Neural progenitor cell (in vitro differentiated cells): ENCODE measurements at regions not wholly inside any gene's neighbourhood (a gene's known extent, or its start where the extent isn't known, plus 50 kb on each side); places are given as distances from the start of the nearest gene placed in this dataset.

Experiments used
- DNase-seq: peaks from one replicate; pipeline ENCODE4 v3.0.0-alpha.2; 2016; ENCODE audit warnings: low spot score
- H2AFZ ChIP-seq: fragments of 200-600 bp; sonication (generic); replicated peaks from 2 replicates; pipeline ENCODE4 v1.6.1; 2016; ENCODE audit warnings: antibody characterized with exemption
- H3F3A ChIP-seq: fragments of 200-600 bp; sonication (generic); 2 replicates; pipeline ENCODE4 v1.6.1; 2016; ENCODE audit warnings: antibody characterized with exemption, low read depth
- H3K27ac ChIP-seq: fragments of 200-600 bp; sonication (generic); 2 replicates; pipeline ENCODE4 v1.5.1; 2016; ENCODE audit warnings: mild to moderate bottlenecking
- H3K27me3 ChIP-seq: fragments of 200-600 bp; sonication (generic); 2 replicates; pipeline ENCODE4 v1.6.1; 2016; ENCODE audit warnings: mild to moderate bottlenecking, moderate library complexity
- H3K36me3 ChIP-seq: fragments of 200-600 bp; sonication (generic); 2 replicates; pipeline ENCODE4 v1.5.1; 2016
- H3K4me1 ChIP-seq: fragments of 200-600 bp; sonication (generic); 2 replicates; pipeline ENCODE4 v1.6.1; 2016; ENCODE audit warnings: mixed run types
- H3K4me2 ChIP-seq: fragments of 200-600 bp; sonication (generic); 2 replicates; pipeline ENCODE4 v1.6.1; 2016
- H3K4me3 ChIP-seq: fragments of 200-600 bp; sonication (generic); 2 replicates; pipeline ENCODE4 v1.5.1; 2016
- H3K79me2 ChIP-seq: fragments of 200-600 bp; sonication (generic); 2 replicates; pipeline ENCODE4 v1.6.1; 2016; ENCODE audit warnings: low read depth
- H3K9ac ChIP-seq: fragments of 200-600 bp; sonication (generic); 2 replicates; pipeline ENCODE4 v1.6.1; 2016
- H3K9me3 ChIP-seq: fragments of 200-600 bp; sonication (generic); 2 replicates; pipeline ENCODE4 v1.5.1; 2016; ENCODE audit warnings: low read depth
- H4K20me1 ChIP-seq: fragments of 200-600 bp; sonication (generic); 2 replicates; pipeline ENCODE4 v1.6.1; 2016; ENCODE audit warnings: low read depth
- H3K27ac Mint-ChIP-seq: 3 replicates; pipeline ENCODE4 v1.8.0; 2021; ENCODE audit warnings: mixed read lengths
- H3K27me3 Mint-ChIP-seq: 2 replicates; pipeline ENCODE4 v1.8.0; 2022; ENCODE audit warnings: low read depth, mild to moderate bottlenecking, inconsistent platforms, moderate library complexity, mixed read lengths; ENCODE audit not compliant: insufficient read depth
- H3K36me3 Mint-ChIP-seq: 3 replicates; pipeline ENCODE4 v1.8.0; 2021; ENCODE audit warnings: mixed read lengths
- H3K4me1 Mint-ChIP-seq: 3 replicates; pipeline ENCODE4 v1.8.0; 2021; ENCODE audit warnings: mixed read lengths
- H3K4me3 Mint-ChIP-seq: 3 replicates; pipeline ENCODE4 v1.8.0; 2021; ENCODE audit warnings: mild to moderate bottlenecking, moderate library complexity, mixed read lengths
- H3K9me3 Mint-ChIP-seq: 3 replicates; pipeline ENCODE4 v1.8.0; 2020; ENCODE audit warnings: mixed read lengths
- EZH2 ChIP-seq: fragments of 200-600 bp; sonication (generic); IDR thresholded peaks from 2 replicates; pipeline ENCODE4 v1.6.1; 2017; ENCODE audit warnings: antibody characterized with exemption, mild to moderate bottlenecking, moderate library complexity
- EZH2phosphoT487 ChIP-seq: fragments of 200-600 bp; sonication (generic); IDR thresholded peaks from 2 replicates; pipeline ENCODE4 v1.6.1; 2017; ENCODE audit warnings: antibody characterized with exemption
- TF ChIP-seq, protein P1 (sequence below): fragments of 200-600 bp; sonication (generic); IDR thresholded peaks from 2 replicates; pipeline ENCODE4 v1.5.1; 2017; ENCODE audit warnings: antibody characterized with exemption, mild to moderate bottlenecking

DNA sequence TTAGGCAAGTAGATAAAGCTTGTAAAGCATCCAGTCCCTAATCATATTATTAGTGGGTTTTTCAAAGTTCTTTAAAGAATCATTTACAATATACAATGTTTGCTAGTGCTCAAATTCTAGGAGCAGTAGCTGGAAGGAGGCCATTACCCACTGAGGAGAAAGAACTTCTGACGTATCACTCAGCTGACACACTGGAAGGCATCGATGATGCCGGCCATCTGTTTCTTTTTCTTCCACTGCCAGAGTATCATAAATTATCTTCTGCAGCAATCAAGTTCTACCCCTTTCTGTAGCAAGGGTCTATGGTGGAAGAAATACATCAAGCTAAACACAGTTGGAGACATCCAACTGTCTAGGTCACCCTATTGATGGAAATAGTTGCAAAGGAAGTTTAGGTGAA lies 243.2 kb upstream of the LRRN1 start:
- H3K4me3 ChIP-seq: no peak overlapping the region
- H3K79me2 ChIP-seq: no peaks in the 10 kb centered on the region
- Mint-ChIP-seq H3K4me3 (no peak overlapping the region), H3K27me3 (no peaks in the 10 kb centered on the region), H3K4me1 (no peaks in the 10 kb centered on the region), H3K36me3 (no peaks in the 10 kb centered on the region), H3K27ac (no peak overlapping the region), H3K9me3 (peaks cover 3% of the 10 kb centered on the region)
- H3K36me3 ChIP-seq: no peaks in the 10 kb centered on the region
- H2AFZ ChIP-seq: no peak overlapping the region
- DNase-seq: no peak
- no peaks in the 10 kb centered on the region for H3K9me3 ChIP-seq
- no peaks in the 10 kb centered on the region for H3K4me1 ChIP-seq
- no peak overlapping the region for H3K4me2 ChIP-seq
- no peaks in the 10 kb centered on the region for H3K27me3 ChIP-seq
- no peaks in the 10 kb centered on the region for H3F3A ChIP-seq
- H3K27ac ChIP-seq: no peak overlapping the region
- TF ChIP-seq, protein P1, sequence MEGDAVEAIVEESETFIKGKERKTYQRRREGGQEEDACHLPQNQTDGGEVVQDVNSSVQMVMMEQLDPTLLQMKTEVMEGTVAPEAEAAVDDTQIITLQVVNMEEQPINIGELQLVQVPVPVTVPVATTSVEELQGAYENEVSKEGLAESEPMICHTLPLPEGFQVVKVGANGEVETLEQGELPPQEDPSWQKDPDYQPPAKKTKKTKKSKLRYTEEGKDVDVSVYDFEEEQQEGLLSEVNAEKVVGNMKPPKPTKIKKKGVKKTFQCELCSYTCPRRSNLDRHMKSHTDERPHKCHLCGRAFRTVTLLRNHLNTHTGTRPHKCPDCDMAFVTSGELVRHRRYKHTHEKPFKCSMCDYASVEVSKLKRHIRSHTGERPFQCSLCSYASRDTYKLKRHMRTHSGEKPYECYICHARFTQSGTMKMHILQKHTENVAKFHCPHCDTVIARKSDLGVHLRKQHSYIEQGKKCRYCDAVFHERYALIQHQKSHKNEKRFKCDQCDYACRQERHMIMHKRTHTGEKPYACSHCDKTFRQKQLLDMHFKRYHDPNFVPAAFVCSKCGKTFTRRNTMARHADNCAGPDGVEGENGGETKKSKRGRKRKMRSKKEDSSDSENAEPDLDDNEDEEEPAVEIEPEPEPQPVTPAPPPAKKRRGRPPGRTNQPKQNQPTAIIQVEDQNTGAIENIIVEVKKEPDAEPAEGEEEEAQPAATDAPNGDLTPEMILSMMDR: no peak
- TF ChIP-seq EZH2: no peak
- H4K20me1 ChIP-seq: no peaks in the 10 kb centered on the region
- H3K9ac ChIP-seq: no peak overlapping the region

DNA sequence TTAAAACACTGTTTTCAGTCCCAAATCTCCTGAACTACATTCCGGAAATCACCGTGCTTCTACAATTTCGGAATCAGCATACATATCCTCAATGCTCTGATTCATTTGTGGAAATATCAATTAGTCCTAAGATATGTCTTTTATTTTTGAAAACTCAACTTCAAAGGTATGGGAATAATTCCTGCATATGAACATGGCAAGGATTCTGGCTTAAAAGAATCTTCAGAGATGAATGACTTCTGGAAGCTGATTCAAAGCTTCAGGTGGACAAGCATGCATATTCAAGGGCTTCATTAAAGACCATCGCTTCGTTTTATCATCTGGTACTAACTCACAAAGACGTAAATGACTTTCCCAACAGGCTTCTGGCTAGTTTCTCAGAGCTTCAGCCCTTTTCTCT lies 246.0 kb upstream of the LRRN1 start:
- H2AFZ ChIP-seq: no peak overlapping the region
- no peak overlapping the region for H3K9ac ChIP-seq
- no peak overlapping the region for H3K4me3 ChIP-seq

DNA sequence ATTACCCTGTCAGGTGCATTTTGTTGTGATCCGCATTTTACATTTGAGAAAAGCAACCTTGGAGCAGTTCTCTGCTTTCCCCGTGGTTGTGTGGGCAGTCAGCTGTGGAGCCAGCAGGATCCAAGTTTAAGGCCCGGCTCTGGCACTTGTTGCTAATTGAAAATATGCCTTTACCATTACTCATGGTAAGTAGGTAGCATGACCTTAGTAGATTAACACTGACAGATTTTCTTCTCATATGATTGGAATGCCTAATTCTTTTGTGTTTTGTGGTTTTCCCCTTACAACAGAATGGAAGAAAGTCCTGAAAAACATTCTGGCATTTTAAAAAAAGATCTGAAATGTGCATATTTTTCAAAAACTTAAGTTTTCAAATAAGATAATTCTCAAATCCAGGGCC lies 246.5 kb upstream of the LRRN1 start:
- H3F3A ChIP-seq: no peaks in the 10 kb centered on the region
- H3K36me3 ChIP-seq: no peaks in the 10 kb centered on the region
- Mint-ChIP-seq H3K4me3 (no peak overlapping the region), H3K27me3 (no peaks in the 10 kb centered on the region), H3K9me3 (peaks cover 2% of the 10 kb centered on the region), H3K4me1 (no peaks in the 10 kb centered on the region), H3K36me3 (no peaks in the 10 kb centered on the region), H3K27ac (no peak overlapping the region)
- H3K27ac ChIP-seq: no peak overlapping the region
- no peaks in the 10 kb centered on the region for H4K20me1 ChIP-seq
- H3K9me3 ChIP-seq: no peaks in the 10 kb centered on the region
- H3K27me3 ChIP-seq: no peaks in the 10 kb centered on the region
- H3K9ac ChIP-seq: no peak overlapping the region
- no peaks in the 10 kb centered on the region for H3K79me2 ChIP-seq
- no peak overlapping the region for H2AFZ ChIP-seq
- H3K4me2 ChIP-seq: no peak overlapping the region
- no peak overlapping the region for H3K4me3 ChIP-seq
- DNase-seq: no peak
- no peaks in the 10 kb centered on the region for H3K4me1 ChIP-seq
- TF ChIP-seq, protein P1: no peak
- TF ChIP-seq EZH2 (no peak), EZH2phosphoT487 (no peak)

More for the DNA sequence above, 246.0 kb upstream of the LRRN1 start:
- no peaks in the 10 kb centered on the region for H3F3A ChIP-seq
- H3K27ac Mint-ChIP-seq: no peak overlapping the region
- no peak overlapping the region for H3K4me2 ChIP-seq
- TF ChIP-seq, protein P1: no peak
- TF ChIP-seq EZH2: no peak
- no peak for TF ChIP-seq EZH2phosphoT487
- H3K36me3 ChIP-seq: no peaks in the 10 kb centered on the region
- H3K4me1 Mint-ChIP-seq: no peaks in the 10 kb centered on the region
- H3K27ac ChIP-seq: no peak overlapping the region
- H3K27me3 Mint-ChIP-seq: no peaks in the 10 kb centered on the region
- H4K20me1 ChIP-seq: no peaks in the 10 kb centered on the region
- no peaks in the 10 kb centered on the region for H3K79me2 ChIP-seq
- H3K9me3 Mint-ChIP-seq: peaks cover 3% of the 10 kb centered on the region
- H3K4me3 Mint-ChIP-seq: no peak overlapping the region
- no peaks in the 10 kb centered on the region for H3K36me3 Mint-ChIP-seq
- no peaks in the 10 kb centered on the region for H3K4me1 ChIP-seq
- DNase-seq: no peak
- H3K9me3 ChIP-seq: no peaks in the 10 kb centered on the region
- no peaks in the 10 kb centered on the region for H3K27me3 ChIP-seq

DNA sequence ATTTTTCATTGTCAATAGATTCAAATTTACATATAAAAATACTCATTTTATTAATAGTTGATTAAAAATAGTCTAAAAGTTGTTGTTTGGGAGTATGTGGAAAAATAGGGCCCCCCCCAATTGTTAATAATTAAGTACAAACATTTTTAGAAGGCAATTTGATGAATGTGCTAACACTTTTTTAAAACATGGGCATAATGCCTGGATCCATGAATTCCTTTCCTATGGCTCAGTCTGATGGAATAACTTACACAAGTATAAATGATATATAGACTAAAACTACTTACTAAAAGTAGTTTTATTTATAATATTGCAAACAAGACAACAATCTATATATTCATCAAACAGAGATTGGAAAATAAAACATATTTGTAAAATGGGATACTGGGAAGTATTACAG lies 247.2 kb upstream of the LRRN1 start:
- H3K36me3 Mint-ChIP-seq: no peaks in the 10 kb centered on the region

More for the DNA sequence above, 247.2 kb upstream of the LRRN1 start:
- H3K79me2 ChIP-seq: no peaks in the 10 kb centered on the region
- Mint-ChIP-seq H3K9me3 (peaks cover 2% of the 10 kb centered on the region), H3K27ac (no peak overlapping the region), H3K27me3 (no peaks in the 10 kb centered on the region), H3K4me3 (no peak overlapping the region), H3K4me1 (no peaks in the 10 kb centered on the region)
- H2AFZ ChIP-seq: no peak overlapping the region
- TF ChIP-seq, protein P1: no peak
- TF ChIP-seq EZH2phosphoT487 (no peak), EZH2 (no peak)
- no peaks in the 10 kb centered on the region for H3K36me3 ChIP-seq
- H3K4me2 ChIP-seq: no peak overlapping the region
- no peaks in the 10 kb centered on the region for H3K4me1 ChIP-seq
- H3K27ac ChIP-seq: no peak overlapping the region
- no peak for DNase-seq
- H3K9me3 ChIP-seq: no peaks in the 10 kb centered on the region
- H3F3A ChIP-seq: no peaks in the 10 kb centered on the region
- no peaks in the 10 kb centered on the region for H3K27me3 ChIP-seq
- H4K20me1 ChIP-seq: no peaks in the 10 kb centered on the region
- no peak overlapping the region for H3K4me3 ChIP-seq
- no peak overlapping the region for H3K9ac ChIP-seq
